ENCODE measurements at regions not wholly inside any gene's neighbourhood (a gene's known extent, or its start where the extent isn't known, plus 50 kb on each side); places are given as distances from the start of the nearest gene placed in this dataset.

DNA sequence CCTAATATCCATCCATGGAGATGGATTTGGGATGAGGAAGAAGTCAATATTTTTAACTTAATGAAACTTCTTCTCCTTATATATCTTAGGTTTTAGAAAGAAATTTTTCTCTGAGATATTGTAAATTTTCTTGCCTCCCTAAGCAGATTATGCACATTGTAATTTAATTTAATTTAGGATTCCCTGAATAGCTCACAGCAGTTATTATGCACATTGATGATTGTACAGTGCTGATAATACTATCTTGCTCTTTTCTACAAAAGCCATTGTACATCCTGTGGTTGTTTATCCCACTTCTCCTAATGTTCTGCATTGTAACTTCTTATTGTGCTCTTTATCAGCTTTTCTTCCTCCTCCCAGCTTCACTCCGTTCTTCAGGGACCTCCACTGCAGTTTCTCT lies 410.4 kb upstream of the WWC1 start:
- no peak for TF ChIP-seq CTCF (IDR thresholded peaks at IDR 0.05)
- no peak for TF ChIP-seq POLR2A (IDR thresholded peaks at IDR 0.05)
